NCI-H526 (cell line): ENCODE measurements at regions not wholly inside any gene's neighbourhood (a gene's known extent, or its start where the extent isn't known, plus 50 kb on each side); places are given as distances from the start of the nearest gene placed in this dataset.

Experiments
- DNase-seq, 2 experiments: peaks; one replicate each; lab custom pipeline; 2025; lab: John Stamatoyannopoulos, UW

DNA sequence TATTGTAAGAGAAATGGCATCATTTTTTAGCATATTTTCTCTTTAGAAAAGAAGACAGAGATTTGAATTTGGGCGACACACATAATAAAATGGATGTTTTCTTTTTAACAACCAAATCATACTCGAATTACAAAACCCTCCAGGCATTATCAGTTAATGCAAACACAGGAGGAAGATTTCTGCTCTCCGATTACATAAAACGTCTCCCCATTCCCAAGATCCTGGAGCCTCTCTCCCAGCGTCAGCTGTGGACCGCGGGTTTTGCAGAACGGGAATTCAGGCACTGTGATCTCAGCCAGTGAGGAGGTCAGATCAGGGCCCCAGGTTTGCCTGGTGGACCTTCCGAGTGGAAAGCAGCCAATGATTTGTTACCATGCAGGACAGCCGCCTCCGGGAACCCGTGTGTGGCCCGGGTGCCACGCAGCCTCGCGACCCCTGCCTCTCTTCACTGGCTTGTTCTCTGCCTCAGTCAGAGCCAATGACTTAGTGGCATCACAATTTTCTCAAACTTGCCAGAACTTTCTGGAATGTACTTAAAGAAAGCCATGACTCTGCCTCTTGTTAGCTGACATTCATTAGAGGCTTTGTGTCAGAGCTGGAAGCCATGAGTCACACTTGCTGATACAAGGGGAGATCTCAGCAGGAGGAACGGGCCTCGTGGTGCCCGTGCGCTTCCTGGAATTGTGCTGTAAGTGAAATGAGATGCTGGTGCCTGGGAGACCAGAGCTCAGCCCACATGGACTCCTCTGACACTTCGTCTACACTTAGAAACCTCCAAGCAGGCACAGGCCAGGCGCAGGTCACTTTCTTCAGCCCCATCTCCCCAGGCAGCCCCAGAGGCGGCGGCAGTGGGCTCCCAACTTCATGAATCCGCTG, 246.1 kb downstream of the KLF6 start:
- DNase-seq = peak; percentile 6 to 20

DNA sequence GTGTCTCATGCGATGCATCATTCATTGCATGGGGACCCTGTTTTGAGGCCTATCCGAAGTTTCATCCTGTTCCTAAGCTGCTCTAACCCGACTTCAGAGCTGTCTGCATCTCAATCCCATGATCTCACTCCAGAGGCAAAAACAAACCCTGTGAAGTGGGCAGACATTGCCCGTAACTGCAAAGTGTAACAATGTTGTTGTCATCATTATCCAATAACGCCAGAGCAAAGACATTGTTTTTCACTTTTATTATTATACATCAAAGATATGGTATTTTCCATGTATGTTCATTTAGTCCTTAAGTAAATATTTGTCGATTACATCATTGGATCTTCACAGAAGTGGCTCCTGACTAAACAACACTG, 246.7 kb downstream of the KLF6 start:
- no peak for DNase-seq

DNA sequence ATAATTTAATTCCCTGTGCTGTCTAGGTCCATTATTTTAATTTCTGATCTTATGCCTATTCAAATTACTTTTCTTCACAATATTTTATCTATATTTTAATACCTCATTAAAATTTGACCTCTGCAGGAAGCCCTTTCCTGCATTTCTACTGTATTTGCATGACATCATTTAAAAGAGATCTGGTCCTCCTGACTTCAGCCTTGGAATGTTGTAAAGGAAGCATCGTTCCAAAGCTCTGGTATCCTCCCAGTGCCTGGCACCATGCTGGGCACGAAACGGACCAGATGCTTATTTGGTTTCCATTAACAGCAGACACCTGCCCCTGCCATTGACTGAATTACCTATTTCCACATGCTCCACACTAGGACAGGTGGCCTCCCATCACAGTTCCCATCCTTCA, 247.5 kb downstream of the KLF6 start:
- DNase-seq = no peak

DNA sequence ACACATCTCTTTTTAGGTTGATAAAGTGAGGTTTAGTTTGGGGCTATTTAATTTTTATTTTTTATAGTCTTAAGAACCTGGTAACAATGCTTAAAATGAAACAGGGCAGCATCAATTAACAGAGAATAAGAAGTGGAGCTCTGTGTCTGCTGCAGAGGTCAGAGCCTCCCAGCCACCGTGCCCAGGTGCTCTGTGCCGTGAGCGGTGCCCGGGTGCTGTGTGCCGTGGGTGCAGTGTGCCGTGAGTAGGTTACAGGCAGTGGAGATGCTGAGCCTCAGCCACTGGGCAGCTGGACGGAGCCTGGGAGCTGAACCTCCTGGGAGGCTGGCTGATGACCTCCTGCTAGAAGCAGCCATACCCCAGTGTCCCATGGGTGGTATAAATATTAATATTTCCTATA, 250.0 kb downstream of the KLF6 start:
- no peak for DNase-seq

DNA sequence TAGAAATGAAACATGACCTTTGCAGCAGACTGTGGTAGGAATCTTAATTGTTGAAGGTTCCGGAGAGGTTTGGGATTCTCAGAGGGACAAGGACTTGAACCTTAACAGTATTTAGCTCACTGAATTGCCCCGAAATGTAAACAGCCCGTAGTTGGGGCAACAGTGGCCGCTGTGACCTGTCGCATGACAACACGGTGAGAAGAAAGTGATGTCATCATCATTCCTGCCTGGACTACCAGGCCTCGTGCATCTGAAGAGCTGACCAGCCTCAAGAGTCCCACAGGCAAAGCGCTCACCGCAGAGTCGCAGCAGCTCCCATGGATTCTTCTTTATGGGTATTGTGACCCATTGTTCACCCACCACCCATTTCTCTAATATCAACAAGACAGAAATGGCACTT, 250.6 kb downstream of the KLF6 start:
- DNase-seq = no peak

DNA sequence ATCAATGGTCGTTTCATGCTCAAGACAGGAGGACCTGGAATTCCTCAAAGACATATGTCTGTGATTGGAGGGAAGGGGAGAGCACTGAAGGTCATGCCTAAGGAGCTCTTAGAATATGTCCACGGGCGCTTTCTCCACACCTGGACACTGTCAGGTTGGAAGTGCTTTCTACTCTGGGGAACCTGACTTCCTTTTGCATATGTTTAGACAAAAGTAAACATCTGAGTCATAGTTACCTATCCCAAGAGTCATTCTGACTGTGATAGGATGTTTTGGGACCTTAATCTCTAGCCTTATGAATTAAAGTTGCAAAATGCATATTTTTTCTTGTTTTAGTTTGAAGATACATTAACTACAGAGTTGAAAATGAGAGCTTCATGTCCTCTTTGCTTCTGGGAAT, 251.7 kb downstream of the KLF6 start:
- DNase-seq = no peak

DNA sequence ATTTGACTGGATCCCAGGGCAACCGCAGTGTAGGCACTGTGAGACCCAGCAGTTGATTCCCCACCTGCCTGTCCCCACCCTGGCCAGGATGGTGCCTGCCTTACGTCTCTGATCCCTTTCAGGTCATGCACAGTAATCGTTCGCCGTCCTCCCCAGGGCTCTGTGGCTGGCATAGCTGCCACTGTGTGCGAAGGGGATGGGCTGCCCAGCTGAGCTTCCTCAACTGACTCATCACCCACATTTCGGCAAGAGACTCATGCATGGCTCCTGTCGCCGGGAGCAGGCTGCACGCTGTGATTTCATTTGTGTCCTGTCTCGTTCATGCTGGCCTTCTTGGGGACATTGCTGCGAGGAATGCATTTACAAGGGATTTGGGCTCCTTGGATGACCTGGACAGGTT, 252.4 kb downstream of the KLF6 start:
- no peak for DNase-seq

DNA sequence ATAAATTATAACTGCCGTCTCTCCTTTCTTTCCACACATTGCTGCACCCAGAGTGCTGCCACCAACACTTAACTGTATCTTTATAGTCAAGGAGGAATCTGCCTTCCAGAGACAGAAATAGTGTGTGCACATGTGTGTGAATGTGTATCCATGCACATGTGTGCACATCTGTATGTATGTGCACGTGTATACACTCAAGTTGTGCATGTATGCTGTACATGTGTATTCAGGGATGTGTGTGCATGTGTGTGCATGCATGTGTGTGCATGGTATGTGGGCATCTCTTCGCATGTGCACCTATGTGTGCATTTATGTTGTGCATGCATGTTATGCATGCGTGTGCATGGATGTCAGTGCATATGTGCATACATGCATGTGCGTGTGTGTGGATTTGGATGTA, 253.3 kb downstream of the KLF6 start:
- no peak for DNase-seq

DNA sequence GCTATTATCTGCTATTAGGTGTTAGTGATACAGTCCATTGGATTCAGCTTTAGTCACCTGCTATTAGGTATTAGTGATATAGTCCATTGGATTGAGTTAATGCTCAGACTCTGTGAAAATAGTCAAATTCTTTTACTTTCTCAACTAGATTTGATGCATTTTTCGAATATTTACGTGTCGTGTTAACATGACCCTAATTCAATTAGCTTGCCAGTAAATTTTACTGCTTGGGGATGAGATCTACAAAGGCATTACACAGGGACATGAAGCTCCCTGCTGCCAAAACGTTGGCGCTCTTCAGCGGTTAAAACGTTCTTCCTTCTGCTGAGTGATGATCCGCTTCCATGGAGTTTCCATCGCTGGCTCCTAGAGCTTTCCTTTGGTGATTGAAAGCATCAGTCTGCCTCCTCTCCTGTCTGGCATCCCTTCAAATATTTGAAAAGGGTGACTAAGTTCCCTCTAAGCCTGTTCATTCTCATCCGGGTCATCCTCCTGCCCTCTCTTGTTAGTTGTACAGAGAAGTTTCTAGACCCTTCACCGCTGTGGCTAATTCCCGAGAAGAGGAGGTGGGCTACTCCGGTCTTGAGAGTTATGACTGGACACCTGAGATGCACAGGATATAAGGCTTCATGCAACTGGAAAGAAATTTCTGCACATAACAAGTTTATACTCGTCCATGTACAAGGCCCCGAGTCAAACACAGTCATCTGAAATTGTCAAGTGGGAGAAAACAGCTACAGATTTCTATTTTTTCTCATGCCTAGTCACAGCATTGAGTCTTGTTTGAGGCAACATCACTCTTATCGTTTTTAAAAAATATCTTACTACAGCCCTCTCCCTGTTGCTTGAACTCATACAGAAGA, 254.0 kb downstream of the KLF6 start:
- no peak for DNase-seq

DNA sequence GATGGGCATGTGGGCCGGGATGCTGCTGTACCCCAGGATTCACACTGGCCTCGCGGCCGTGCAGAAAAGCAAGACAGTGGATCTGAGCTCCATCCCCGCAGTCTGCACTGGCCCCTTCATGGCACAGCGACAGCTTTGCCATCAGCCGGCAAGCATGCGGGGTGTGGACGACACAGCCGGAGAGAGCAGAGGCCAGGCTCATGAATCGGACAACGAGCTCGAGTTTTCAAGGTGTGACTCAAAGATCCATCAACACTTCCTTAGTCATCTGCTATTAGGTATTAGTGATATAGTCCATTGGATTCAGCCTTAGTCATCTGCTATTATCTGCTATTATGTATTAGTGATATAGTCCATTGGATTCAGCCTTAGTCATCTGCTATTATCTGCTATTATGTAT, 254.7 kb downstream of the KLF6 start:
- DNase-seq = no peak

DNA sequence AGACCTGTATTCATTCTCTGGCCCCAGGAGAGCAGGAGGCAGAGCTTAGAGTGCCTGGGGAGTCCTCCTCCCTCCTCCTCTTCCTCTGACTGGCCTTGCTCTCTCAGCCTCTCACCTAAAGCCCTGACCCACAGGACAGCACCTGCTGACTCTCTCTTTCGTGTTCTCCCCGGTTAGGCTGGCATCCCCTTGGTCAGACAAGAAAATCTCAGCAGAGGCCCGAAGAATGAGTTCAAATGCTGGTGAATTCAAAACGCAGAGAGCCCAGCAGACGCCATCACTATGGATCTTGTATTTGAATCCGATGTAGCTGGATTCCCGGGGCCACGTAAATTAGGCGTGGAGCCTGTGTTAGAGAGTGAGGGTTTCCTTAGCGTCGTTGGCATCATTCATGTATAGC, 255.3 kb downstream of the KLF6 start:
- DNase-seq = no peak

DNA sequence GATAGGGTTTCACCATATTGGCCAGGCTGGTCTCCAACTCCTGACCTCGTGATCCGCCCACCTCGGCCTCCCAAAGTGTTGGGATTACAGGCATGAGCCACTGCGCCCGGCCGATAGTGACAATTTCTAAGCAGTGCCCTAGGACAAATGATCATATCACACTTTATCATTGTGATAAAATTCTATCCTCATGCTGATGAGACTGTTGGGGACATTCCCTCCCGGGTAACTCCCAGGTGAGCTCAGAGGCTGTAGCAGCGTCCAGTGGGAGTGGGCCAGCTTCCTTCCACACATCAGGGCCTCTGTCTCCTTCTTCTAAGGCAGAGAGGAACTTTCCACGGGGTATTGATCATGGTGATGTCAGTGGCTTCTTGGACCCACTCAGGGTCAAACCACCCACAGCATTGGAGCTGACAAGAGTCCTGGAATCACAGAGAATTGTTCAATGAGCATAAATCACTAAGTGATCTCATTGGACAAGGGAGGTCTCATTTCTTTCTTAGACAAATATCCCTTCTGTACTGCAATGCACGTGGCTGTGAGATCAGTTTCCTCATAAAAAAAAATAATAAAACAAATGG, 256.1 kb downstream of the KLF6 start:
- DNase-seq = no peak

DNA sequence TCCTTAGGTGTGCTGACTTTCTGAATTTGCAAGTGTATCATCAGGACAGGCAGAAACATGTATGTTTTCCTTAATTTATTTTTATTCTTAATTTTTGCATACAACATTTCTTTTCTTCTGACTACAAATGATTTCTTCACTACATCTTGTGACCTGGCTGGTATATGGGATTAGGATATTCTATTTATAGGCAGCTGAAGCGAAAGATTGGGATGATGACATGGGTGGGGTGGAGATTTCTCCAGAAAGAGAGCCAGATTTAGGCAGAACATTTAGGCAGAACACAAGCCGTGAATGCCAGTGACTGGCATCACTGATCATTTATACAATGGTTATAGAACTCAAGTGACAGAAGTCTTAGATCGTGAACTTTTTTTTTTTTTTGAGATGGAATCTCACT, 256.7 kb downstream of the KLF6 start:
- no peak for DNase-seq

DNA sequence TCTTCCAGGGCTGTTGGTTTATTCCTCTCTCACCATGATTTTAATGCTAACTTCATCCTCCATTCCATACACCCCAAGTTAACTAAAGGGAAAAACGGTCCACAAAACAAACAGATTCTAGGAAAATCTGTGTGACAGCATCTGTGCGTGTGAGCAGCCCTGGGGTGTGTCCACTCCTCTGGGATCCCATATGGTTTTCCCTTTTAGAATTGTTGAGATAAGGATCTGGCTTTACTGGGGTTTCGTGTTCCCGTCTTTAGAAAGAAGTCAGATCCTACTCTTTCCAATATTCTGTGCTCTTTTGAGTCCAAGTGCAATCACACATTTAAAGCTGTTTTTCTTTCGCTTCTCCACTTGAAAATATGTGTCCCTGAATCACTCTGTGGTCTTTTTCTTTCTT, 257.1 kb downstream of the KLF6 start:
- DNase-seq = no peak

DNA sequence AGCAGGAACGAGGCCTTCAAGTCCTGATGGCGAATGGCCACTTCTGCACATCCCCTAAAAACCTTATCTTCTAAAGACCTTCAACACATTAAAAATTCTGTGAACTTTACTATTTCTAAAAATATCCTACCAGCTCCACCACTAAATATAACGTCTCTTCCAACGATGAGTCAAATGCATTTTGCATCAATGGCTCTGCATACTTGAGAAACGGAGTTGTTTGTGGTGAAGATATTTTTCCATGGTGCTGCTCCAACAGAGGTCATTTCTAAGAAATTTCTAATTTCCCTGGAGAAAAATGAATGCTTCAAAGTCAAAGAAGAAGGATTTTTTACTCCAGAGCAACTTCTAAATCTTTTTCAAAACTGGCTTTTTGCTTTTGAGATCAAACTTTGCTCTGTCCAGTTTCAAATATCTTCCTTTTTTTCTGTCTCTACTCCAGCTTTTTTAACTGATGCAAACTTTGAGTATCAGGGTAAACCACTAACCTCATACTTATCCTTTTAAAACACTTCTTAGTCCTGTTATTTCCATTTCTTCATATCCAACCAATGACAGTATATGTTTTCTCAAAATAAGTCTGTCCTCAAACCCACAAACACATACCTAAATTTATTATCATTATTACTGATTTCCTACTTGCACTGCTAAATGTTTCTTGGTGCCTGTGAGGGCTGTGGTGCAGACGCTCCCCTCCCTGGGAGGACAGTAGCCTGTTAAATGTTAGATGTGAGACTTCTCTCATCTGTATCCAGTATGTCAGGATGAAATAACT, 258.1 kb downstream of the KLF6 start:
- DNase-seq = no peak

DNA sequence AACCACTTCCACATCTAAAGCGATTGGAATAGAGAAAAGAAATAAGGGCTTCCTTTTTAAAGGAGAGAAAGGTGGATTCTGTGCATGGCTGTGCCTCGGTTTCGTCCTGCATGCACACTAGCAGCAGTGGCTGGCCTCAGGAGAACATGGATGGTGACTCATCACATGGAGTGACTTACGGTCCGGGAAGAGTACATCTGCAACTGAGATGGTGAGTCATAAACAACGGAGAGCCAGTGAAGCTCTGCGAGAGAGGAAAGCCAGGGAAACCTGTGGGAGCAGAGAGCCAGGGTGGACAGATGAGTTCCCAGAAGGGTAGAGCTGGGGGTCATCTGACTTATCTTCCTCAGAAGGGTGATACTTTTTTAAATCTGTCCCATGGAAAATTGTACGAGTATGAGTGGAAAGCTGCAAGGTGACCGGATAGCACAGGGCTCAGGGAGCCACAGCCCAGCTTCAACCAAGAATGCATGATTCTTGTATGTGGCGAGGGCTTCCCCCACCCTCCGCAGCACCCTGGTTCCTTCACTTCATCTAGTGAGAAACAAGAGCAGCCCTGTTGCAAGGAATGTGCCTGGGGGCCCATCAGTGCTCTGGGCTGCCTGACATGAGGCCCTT, 259.1 kb downstream of the KLF6 start:
- no peak for DNase-seq

DNA sequence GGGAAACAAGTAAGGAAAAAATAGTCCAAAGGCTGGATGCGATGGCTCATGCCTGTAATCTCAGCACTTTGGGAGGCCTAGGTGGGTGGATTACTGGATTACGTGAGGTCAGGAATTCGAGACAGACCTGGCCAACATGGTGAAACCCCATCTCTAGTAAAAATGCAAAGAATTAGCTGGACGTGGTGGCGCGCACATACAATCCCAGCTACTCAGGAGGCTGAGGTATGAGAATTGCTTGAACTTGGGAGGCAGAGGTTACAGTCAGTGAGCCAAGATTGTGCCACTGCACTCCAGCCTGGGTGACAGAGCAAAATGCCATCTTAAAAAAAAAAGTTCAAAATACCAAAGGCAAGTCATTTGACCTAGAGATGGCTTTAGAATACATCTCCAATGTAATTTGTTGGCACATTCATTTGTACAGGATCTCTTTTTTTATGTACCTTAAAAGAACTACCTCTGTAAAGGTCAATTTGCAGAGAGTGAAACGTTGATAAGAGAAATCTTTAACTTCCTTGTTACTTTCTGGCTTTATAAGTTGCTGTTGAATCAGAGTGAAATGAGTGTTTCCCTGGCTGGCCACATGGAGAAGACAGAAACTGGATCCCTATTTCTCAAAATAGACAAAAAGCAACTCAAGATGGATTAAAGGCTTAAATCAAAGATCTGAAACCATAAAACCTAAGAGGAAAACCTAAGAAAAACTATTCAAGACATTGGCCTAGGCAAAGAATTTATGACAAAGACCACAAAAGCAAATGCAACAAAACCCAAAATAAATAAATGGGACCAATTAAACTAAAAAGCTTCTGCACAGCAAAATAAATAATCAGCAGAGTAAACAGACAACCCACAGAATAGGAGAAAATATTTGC, 260.7 kb downstream of the KLF6 start:
- no peak for DNase-seq

DNA sequence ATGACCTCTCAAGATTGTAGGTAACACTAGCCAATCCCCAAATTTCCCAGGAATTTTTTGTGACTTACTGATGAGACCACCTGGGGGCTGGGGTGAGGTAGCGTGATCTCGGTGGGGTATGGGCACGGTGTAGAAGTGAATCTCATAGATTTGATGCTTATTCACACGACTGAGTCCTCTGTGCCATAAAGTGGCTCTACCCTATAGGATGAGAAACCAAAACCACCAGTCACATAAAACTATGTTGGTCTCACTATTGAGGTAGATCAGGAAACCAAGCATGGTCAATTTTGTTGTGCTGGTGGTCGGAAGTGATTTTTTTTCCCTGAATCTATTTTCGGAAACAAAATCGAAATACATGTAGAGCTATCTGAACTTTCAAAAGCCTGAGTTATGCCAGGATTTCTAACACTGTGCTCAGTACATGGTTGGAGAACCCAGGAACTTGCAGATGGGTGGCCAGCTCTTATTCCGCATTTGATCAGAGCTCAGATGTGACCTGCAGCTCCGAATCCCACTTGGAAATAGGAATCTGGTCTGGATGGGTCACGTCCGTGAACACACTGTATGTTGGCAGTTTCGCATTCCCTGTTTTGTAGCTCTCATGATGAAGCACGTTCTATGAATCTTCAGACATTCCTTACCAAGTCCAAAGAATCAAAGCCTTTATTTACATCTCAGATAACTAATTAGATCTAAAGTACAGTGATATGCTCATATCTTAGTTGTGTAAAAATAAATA, 261.5 kb downstream of the KLF6 start:
- DNase-seq = no peak

DNA sequence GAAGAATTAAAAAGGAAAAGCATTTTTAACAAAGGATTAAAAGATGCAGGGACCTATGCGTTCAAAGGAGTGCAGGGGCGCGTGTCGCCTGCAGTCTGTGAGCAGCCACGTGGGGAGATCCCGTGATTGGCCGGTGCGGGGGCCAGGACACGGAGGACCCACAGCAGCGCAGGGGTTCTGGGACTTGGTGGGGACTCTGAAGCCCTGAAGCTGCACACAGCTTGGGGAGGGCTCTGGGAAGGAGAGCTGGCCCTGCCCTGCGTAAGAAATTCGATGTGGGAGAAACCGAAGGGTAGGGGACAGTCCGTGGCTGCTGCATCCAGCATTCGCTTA, 268.1 kb downstream of the KLF6 start:
- DNase-seq = no peak

DNA sequence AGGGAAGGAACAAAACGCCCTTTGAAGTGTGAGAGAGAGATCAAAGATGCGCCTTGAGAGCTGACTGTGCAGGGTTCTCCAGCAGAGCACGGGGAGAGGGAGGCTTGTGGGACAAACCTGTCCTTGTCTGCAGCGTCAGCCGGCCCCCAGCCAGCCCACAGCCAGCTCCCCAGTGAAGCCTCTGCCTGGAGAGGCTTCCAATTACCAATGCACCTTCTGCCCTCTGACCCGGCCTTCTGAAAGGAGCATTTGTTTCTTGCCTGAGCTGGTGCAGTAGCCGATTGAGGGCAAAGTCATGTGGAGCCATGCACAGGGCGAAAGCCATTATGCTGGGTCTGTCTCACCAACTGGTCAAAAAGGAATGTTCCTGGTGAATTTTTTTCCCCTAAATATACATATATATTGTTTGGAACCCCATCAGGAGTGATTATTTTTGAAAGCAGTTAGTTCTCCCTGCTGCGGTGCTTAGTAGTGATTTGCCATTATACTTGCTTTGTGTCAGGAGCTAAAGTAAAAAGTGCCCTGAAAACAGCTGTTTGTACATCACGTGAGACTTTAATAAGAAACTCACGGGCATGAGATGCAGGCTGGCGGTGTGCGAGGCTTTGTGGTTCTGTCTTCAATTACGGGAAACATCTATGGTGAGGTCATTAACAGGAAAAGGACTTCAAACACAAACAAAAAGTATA, 268.6 kb downstream of the KLF6 start:
- DNase-seq = no peak
